GM18507 (cell line): ENCODE measurements at regions not wholly inside any gene's neighbourhood (a gene's known extent, or its start where the extent isn't known, plus 50 kb on each side); places are given as distances from the start of the nearest gene placed in this dataset.

Experiments
- DNase-seq: peaks from one replicate; pipeline ENCODE4 v3.0.0; 2011; ENCODE audit warnings: low read depth; ENCODE audit not compliant: insufficient read length; ENCODE audit errors: extremely low spot score
- FAIRE-seq: peaks from 2 replicates; lab custom pipeline; 2011; peaks lifted over from hg19 to GRCh38; lab: Jason Lieb, UNC

DNA sequence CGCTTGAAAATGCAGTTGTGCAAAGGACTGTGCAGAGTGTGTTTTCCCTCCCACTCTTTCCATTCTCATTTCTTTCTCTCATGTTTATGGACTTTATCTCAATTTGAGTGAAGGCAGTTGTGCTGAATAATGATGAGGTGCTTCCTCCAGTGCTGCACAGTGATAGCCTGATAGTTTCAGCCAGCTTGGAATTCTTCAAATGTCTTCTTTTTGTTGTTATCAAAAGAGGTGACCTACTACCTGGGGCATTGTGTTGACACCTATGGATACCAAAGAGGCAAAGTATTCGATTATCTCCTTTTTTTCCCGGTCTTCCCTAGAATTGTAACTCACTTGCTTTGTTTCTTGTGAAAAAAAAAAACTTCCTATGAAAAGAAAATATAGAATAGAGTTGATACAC, 132.6 kb upstream of the ESRRG start:
- FAIRE-seq (no peak), DNase-seq (no peak)

DNA sequence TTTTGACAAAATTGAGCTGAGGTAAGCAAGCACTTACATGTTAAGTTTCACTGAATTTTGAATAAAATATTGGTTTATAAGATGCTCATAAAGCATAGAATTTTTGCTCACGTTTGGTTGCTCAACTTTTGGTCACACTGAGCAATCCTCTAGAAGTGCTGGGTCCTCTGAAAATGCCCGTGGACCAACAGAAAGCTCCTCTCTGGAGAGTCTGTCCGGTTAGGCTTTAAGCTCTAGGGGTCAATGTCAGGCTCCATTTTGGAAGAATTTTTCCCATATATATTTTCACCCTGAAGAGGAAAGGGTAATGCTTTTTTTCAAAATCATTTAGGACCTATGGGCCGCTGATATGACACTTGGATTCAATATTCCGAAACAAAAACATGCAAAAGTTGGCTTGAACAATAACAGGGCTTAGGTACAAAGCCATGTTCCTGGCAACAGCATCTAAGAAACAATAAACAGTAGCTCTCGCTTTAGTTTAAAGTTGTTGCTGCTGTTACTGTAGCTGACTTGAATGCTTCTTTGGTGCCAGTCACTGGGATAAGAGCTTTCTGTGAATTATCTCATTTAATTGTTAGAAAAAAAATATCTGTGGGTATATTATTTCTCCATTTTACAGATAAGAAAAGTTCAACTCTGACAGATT, 131.7 kb upstream of the ESRRG start:
- FAIRE-seq (no peak), DNase-seq (no peak)

DNA sequence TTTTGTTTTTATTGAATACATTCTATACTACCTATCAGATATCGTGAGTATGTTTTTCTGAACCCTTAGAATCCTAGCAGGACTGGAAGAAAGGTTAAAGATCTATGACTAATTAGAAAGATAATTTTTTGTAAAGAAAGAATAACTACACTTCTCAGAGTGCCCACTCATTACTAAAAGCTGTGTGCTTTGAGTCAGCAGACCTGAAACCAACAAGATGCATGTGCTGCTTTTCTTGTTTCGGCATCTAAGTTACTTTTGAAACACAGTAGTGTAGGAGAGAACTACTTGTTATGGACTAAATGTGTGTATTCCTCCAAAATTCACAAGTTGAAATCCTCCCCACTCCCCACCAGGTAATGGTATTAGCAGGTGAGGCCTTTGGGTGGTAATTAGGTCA, 127.8 kb upstream of the ESRRG start:
- no peak for FAIRE-seq
- DNase-seq: no peak

- no peak for FAIRE-seq
- no peak for DNase-seq
Observed at GRCh38 chr1:216849146-216849545, 125.9 kb upstream of the ESRRG start.

DNA sequence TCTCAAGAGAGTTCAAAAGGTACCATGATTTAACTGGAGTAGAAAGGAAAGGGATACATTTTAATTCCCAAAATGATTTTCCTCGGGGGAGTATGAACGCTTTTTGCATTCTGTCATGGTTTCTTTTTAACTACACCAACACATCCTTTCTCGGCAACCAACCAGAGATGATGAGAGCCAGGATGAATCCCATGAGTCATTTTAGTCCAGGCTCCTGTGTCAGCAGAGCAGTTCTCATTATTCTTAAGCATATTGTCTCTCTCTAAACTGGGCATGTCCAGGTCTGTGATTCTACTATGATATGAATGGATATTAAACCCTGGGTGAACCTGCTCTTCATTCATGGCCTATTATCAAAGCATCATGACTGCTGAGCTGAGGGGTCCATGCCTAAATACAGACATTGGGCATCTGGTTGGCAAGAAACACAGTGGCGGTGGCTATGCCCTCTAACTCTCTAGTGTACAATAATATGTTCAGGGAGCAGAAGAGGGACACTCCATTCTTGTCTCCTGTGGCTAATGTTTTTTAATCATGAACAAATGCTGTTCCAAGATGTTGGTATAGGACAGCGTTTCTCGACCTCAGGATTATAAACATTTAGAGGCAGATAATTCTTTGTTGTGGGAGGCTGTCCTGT, 124.3 kb upstream of the ESRRG start:
- FAIRE-seq: no peak

GRCh38 chr1:216846339-216846738, 123.1 kb upstream of the ESRRG start:
- FAIRE-seq: no peak
- DNase-seq: no peak

More for the DNA sequence above, 124.3 kb upstream of the ESRRG start:
- DNase-seq: no peak

DNA sequence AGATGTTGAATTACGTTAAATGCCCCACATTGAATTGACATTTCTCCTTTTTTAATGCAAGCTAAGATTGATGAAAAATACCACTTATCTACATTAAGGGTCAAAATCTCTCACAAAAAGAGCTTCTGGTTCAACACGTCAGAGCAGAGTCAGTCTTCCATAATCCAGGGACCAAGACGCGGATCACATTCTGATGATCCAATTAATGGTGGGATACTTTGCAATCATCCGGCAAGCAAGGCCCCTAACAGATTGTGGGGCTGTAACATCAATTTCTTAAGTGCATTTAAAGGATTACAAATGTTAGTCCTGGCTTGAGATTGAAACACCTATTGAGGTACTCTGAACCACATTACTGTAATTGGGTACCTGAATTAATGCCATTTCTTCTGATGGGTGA, 120.2 kb upstream of the ESRRG start:
- DNase-seq (no peak), FAIRE-seq (no peak)

GRCh38 chr1:216841165-216841564, 117.9 kb upstream of the ESRRG start:
- DNase-seq: no peak
- no peak for FAIRE-seq

DNA sequence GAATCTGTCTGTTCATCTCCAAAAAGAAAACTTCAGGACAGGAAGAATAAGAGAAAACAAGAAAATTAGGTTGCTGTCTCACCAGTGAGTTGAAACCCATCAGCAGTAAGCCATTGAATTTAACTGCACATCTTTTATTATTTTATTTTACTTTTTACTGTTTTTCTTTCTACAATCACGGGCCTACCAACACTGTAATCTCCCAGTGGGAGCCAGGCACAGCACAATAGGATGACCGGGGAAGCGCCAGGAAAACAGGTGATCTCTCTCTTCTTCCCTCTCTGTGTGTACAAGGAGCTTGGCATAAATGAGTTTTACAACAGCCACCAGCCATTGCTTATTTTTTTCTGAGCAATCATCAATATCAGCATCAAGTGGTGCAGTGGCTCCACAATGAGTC, 113.1 kb upstream of the ESRRG start:
- FAIRE-seq: no peak
- DNase-seq: no peak

DNA sequence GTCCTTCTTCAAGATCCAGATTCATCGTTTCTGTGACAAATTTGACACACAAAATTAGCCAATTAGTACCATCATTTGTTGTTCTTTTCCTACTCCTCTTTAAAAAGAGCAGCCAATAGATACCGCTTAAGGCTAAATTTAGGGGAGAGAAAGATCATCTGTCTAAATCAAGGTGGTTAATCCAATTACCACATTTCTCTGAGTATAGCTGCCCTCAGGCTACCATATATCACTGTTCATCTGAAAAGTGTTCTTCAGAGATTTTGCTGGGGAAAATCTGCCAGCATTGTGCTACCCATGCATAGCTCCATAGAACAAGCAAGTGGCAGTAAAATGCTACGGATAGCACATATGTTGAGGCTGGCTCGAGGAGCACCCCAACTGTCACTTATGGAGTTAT, 110.3 kb upstream of the ESRRG start:
- FAIRE-seq (no peak), DNase-seq (no peak)

DNA sequence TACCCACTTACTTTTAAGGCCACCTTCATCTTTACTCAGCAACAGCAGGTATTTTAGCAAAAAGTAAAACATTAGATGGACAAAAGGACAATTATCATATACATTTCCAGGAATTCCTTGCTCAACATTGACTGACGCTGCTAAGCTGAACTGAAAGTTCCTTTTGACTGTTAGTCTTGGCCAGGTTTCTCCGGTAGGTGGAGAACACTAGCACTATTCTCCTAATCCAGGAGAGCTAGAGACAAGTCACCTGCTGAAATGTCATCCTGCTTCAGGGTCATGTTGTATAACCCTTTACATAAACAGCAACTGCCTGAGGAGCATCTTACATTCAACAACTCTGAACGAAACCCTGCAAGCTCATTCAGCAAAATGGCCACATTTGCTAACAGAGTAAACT, 109.0 kb upstream of the ESRRG start:
- FAIRE-seq (no peak), DNase-seq (no peak)

DNA sequence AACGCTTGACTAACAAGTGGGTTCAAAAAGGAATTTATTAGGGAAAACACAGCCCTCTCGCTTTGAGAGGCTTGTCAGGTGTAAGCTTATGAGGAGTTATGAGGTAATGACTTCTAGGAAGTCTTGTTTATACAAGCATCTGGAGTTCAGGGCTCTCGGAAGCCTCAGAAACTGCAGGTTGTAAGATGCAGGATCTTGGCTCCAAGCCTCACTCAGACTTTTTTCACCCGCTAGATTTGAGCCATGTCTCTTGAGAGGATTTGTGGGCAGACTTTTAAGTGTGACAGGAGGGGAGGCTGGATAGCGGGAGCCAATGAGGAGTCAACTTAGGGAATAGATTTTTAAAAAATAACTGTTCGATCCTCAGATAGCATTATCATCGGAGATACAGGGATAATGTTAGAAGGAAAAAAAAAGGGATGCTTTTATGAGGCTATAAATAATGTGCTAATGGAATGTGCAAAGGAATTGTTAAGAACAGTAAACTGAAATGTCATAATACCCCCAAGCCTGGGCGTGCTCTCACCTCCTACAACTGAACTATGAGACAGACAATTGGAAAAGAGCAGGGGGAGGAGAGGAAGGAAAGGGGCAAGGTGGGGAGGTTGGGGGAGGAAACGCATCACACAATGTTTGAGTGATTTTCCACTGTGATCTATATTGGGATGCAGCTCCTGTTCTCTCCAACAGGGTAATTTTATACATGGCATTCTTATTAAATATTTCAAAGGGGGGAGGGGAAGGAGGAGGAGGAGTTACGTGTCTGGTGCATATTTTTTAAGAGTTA, 107.4 kb upstream of the ESRRG start:
- DNase-seq (no peak), FAIRE-seq (no peak)

DNA sequence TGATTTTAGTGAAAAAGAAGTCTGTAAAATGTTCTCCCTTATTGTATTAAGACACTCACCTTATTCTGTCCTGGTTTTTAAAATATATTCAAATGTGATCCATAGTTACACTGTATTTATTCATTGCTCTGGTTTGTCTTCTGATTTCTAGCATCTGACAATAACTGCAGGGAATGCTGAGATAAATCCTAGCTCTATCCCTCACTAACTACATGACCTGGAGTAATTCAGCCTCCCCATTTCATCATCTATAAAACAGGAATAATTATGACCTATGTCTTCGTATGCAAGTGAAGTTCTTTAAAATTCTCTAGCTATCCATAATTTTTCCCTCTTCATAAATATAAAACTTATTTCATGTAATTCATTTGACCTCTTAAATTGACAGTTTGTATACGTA, 104.0 kb upstream of the ESRRG start:
- no peak for DNase-seq
- FAIRE-seq: no peak

- DNase-seq: no peak
- no peak for FAIRE-seq
Observed at GRCh38 chr1:216826646-216827045, 103.4 kb upstream of the ESRRG start.

DNA sequence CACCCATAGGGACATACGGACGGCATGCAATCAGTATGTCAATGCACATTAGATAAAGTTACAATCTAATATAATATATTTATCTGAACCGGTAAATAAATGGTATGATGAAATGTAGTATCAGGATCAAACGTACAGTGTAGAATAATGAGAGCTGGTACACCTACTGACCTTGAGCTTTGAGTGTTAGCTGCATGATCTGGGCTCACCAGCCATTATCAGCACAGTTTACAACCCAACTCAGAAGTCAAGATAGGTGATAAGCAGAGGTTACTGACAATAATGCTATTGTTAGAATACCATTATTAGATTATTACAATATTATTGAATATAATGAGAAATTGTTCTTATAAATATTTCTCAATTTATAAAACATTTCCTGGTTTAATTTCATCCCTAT, 103.0 kb upstream of the ESRRG start:
- no peak for FAIRE-seq
- no peak for DNase-seq

DNA sequence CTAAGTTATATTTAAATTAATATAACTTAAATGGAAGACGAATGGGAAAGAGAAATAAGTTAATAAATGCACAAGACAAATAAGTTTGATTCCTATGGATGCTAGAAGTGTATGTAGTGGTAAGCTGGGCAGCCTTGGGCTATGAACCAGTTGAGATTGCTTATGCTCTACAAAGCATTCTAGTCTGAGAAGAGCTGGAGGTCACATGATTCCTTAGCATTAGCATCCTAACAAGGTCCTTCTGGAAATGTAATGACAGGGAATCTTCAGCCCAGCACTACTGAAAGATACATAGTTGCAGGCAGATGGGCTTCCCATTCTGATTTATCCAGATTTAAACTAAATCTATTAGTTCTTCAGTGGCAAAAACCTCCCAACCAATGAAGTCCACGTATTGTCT, 102.3 kb upstream of the ESRRG start:
- FAIRE-seq: no peak
- no peak for DNase-seq

GRCh38 chr1:216824511-216824910, 101.3 kb upstream of the ESRRG start:
- DNase-seq (no peak), FAIRE-seq (no peak)

- no peak for FAIRE-seq
Observed at GRCh38 chr1:216823731-216824130, 100.5 kb upstream of the ESRRG start.

GRCh38 chr1:216822480-216822879, 99.3 kb upstream of the ESRRG start:
- no peak for DNase-seq
- FAIRE-seq: no peak

More at GRCh38 chr1:216823731-216824130, 100.5 kb upstream of the ESRRG start:
- no peak for DNase-seq

GRCh38 chr1:216820345-216820744, 97.1 kb upstream of the ESRRG start:
- no peak for DNase-seq

GRCh38 chr1:216818284-216818683, 95.1 kb upstream of the ESRRG start:
- no peak for DNase-seq
- FAIRE-seq: no peak

More at GRCh38 chr1:216820345-216820744, 97.1 kb upstream of the ESRRG start:
- FAIRE-seq: no peak
